ENCODE measurements at regions not wholly inside any gene's neighbourhood (a gene's known extent, or its start where the extent isn't known, plus 50 kb on each side); places are given as distances from the start of the nearest gene placed in this dataset.
A peak's percentile ranks its signal among the peaks of the same experiment; 100 is the strongest.

DNA sequence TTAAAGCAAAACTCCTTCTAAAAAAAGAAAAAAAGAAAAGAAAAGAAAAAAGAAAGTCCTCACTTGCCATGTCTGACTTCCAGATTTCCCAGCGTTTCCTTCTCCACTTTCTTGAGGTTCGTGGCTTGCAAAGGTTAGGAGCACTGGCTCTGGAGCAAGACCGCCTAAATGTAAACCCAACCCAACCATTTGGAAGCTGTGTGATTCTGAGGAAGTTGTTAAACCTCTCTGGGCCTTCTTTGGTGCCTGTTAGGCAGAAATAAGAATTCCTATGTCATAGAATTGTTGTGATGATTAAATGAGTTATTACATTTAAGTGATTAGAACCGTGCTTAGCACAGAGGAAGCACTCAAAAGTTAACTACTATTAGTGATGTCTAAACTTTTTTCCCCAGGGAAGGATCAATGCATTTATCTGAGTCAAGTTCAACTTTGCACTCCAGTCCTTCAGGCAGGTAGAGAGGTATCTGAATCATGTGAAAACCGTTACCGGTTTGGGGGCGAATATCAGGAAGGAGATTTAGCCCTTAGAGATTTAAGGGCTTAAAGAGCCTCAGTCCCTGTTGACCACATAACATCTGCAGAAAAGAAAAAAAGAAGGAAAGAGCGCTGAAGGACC lies 78.3 kb upstream of the HES1 start:
- H3K23ac ChIP-seq (ENCODE audit: insufficient read length, low read depth, low read length) = no peak overlapping the region
- TF ChIP-seq, protein P1, sequence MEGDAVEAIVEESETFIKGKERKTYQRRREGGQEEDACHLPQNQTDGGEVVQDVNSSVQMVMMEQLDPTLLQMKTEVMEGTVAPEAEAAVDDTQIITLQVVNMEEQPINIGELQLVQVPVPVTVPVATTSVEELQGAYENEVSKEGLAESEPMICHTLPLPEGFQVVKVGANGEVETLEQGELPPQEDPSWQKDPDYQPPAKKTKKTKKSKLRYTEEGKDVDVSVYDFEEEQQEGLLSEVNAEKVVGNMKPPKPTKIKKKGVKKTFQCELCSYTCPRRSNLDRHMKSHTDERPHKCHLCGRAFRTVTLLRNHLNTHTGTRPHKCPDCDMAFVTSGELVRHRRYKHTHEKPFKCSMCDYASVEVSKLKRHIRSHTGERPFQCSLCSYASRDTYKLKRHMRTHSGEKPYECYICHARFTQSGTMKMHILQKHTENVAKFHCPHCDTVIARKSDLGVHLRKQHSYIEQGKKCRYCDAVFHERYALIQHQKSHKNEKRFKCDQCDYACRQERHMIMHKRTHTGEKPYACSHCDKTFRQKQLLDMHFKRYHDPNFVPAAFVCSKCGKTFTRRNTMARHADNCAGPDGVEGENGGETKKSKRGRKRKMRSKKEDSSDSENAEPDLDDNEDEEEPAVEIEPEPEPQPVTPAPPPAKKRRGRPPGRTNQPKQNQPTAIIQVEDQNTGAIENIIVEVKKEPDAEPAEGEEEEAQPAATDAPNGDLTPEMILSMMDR (conservative IDR thresholded peaks at IDR 0.05) = no peak
- no peak overlapping the region for H4K5ac ChIP-seq (ENCODE audit: insufficient read length, low read depth, low read length)
- DNase-seq = no peak
- no peak overlapping the region for H3K18ac ChIP-seq (ENCODE audit: insufficient read length, low read depth, low read length)
- no peaks in the 10 kb centered on the region for H4K20me1 ChIP-seq (ENCODE audit: control insufficient read depth, insufficient read depth, insufficient read length)
- H2AK5ac ChIP-seq (ENCODE audit: insufficient read length, low read length) = no peak overlapping the region
- no peak overlapping the region for H2BK15ac ChIP-seq (ENCODE audit: low read depth, low read length)
- H3K4me3 Mint-ChIP-seq = peak overlapping the region; percentile 41 to 64
- no peak overlapping the region for H3K56ac ChIP-seq (ENCODE audit: insufficient read length, low read depth, low read length)
- peaks cover 3 to 5% of the 10 kb centered on the region in 2 experiments; a peak in 2 of 5 replicates for H3K9me3 Mint-ChIP-seq
- H4K8ac ChIP-seq (replicated peaks; ENCODE audit: insufficient read length, low read depth, low read length) = no peak overlapping the region
- H2AFZ ChIP-seq (ENCODE audit: low read length) = no peak overlapping the region
- H3K4me1 ChIP-seq (ENCODE audit: insufficient read depth, low read length) = peaks cover 7% of the 10 kb centered on the region; the same call in 1 of the 2 replicates
- H3K27me3 Mint-ChIP-seq (ENCODE audit: low read depth) = peaks cover 34% of the 10 kb centered on the region
- H3K27ac Mint-ChIP-seq = peak overlapping the region in 2 of 3 experiments; percentile 74 to 95; a peak in 4 of 7 replicates
- H2BK120ac ChIP-seq (ENCODE audit: low read depth, low read length, poor library complexity, severe bottlenecking) = no peak overlapping the region
- no peaks in the 10 kb centered on the region for H3K23me2 ChIP-seq (ENCODE audit: insufficient read length, low read depth, low read length, poor library complexity, severe bottlenecking)
- H2BK20ac ChIP-seq (ENCODE audit: low read depth, low read length, poor library complexity, severe bottlenecking) = no peak overlapping the region
- H3K9ac ChIP-seq (ENCODE audit: extremely low read depth, insufficient read length, low read length) = no peak overlapping the region
- H3K79me2 ChIP-seq (ENCODE audit: insufficient read depth, low read length) = no peaks in the 10 kb centered on the region
- H3K27me3 ChIP-seq (ENCODE audit: insufficient read depth, low read length) = peaks cover 2% of the 10 kb centered on the region
- no CpG with 5 or more reads among the region's 8 CpGs for WGBS (ENCODE audit: extremely low coverage, insufficient read length, low lambda C conversion rate)
- H3K79me1 ChIP-seq (ENCODE audit: insufficient read depth, low read depth, low read length, poor library complexity, severe bottlenecking) = no peaks in the 10 kb centered on the region
- no peaks in the 10 kb centered on the region for H3K9me3 ChIP-seq (ENCODE audit: control insufficient read depth, low read depth, low read length)
- H3K4me1 Mint-ChIP-seq = peaks cover 52 to 56% of the 10 kb centered on the region in 2 experiments
- peak overlapping the region; percentile 81 for H3K4me2 ChIP-seq (ENCODE audit: insufficient read depth, insufficient read length, low read length)
- no peak overlapping the region for H3K27ac ChIP-seq (ENCODE audit: insufficient read length, low read depth, low read length)
- H3T11ph ChIP-seq (ENCODE audit: low read length) = no peak overlapping the region
- no peak overlapping the region for H4K91ac ChIP-seq (ENCODE audit: insufficient read length, low read depth, low read length)
- H3K36me3 Mint-ChIP-seq (ENCODE audit: insufficient read depth in 1 of 3, low read depth in 3 of 3) = peaks cover 0 to 4% (median 0%) of the 10 kb centered on the region in 3 experiments; a peak in 2 of 7 replicates
- H2BK12ac ChIP-seq (ENCODE audit: insufficient read length, low read depth, low read length) = no peak overlapping the region
- no peak overlapping the region for H2BK5ac ChIP-seq (ENCODE audit: insufficient read length, low read length)
- H3K14ac ChIP-seq (ENCODE audit: insufficient read depth, low read length) = no peak overlapping the region
- H3K4ac ChIP-seq (ENCODE audit: low read depth, low read length) = no peak overlapping the region

All from H9 (cell line).